Fibroblast of skin of right biceps (primary cell): ENCODE measurements at regions not wholly inside any gene's neighbourhood (a gene's known extent, or its start where the extent isn't known, plus 50 kb on each side); places are given as distances from the start of the nearest gene placed in this dataset.

ENCODE experiments used
- DNase-seq: peaks from one replicate; pipeline ENCODE4 v3.0.0-alpha.2; 2013

DNA sequence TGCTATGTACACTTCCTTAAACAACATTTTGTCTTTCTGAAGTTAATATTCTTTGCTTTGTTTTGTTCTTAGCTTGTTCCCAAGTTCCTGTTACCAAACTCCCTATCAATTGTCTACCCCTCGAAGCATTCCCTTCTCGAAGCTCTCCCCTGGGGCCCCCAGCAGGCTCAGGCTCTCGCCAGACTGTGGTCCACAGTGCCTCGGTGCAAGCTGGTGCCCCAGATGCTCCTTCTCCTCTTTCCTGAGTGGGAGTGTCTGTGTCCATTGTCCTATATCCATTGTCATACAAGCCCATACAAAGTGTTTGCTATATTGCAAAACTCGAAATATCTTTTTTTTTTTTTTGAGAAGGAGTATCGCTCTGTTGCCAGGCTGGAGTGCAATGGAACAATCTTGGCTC lies 51.7 kb upstream of the RTL6 start:
- DNase-seq: no peak

DNA sequence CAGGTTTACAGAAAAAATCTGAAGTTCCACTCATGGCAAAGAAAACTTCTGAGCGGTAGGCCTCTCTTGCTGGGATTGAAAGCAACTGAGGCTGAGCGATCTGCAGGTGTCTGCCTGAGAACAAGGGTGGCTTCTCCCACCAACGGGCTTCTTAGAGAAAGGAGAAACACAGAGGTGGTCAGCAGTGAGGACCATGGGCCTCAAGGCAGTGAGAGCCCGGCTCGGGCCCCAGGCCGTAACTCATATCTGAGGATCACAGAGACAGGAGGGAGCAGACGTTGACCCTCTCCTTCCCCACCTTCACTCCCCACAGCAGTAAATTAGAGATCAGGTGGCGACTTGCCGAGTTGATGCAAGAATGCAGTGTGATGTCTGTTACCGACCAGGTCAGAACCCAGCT lies 50.9 kb upstream of the RTL6 start:
- no peak for DNase-seq
